SK-N-SH treated with all-trans-retinoic acid at 6 μM for 48 hours (cell line): ENCODE measurements at regions not wholly inside any gene's neighbourhood (a gene's known extent, or its start where the extent isn't known, plus 50 kb on each side); places are given as distances from the start of the nearest gene placed in this dataset.

Source experiments
- ATAC-seq: fragments of 200-7000 bp; cut with Tn5 transposase; 3 replicates; pipeline ENCODE4 v1.9.1; 2020; ENCODE audit warnings: mild to moderate bottlenecking, moderate library complexity
- ARNTL ChIP-seq: fragments of 450-650 bp; formaldehyde crosslinking; IDR thresholded peaks from 2 replicates; pipeline ENCODE4 v1.5.0; 2020; ENCODE audit warnings: low read depth, mild to moderate bottlenecking, moderate library complexity, borderline replicate concordance
- BACH2 ChIP-seq: fragments of 250-450 bp; sonication (Bioruptor Pico); IDR thresholded peaks from 2 replicates; pipeline ENCODE4 v1.9.0; 2021; ENCODE audit warnings: mild to moderate bottlenecking, borderline replicate concordance
- CSDC2 ChIP-seq: fragments of 250-450 bp; sonication (Bioruptor Pico); IDR thresholded peaks from 2 replicates; pipeline ENCODE4 v1.5.0; 2020; ENCODE audit warnings: mild to moderate bottlenecking, moderate library complexity
- CSRNP3 ChIP-seq: fragments of 250-450 bp; sonication (Bioruptor Pico); IDR thresholded peaks from 2 replicates; pipeline ENCODE4 v1.5.1; 2021; ENCODE audit warnings: mild to moderate bottlenecking, moderate library complexity
- ESRRG ChIP-seq: fragments of 250-450 bp; sonication (Bioruptor Pico); IDR thresholded peaks from 2 replicates; pipeline ENCODE4 v1.6.1; 2021; ENCODE audit warnings: mild to moderate bottlenecking
- GLIS3 ChIP-seq: fragments of 250-450 bp; sonication (Bioruptor Pico); IDR thresholded peaks from 2 replicates; pipeline ENCODE4 v1.5.0; 2020; ENCODE audit warnings: mild to moderate bottlenecking, moderate library complexity
- ISL1 ChIP-seq: fragments of 250-450 bp; sonication (Bioruptor Pico); IDR thresholded peaks from 2 replicates; pipeline ENCODE4 v2.1.2; 2022; ENCODE audit warnings: mild to moderate bottlenecking, moderate library complexity
- OSR1 ChIP-seq: fragments of 250-450 bp; sonication (Bioruptor Pico); IDR thresholded peaks from 2 replicates; pipeline ENCODE4 v1.8.0; 2022; ENCODE audit warnings: moderate library complexity, mild to moderate bottlenecking, inconsistent platforms
- POU6F1 ChIP-seq: fragments of 250-450 bp; sonication (Bioruptor Pico); IDR thresholded peaks from 2 replicates; pipeline ENCODE4 v1.8.0; 2021; ENCODE audit warnings: low read depth, mild to moderate bottlenecking, moderate library complexity, borderline replicate concordance
- PPARA ChIP-seq: fragments of 250-450 bp; sonication (Bioruptor Pico); IDR thresholded peaks from 2 replicates; pipeline ENCODE4 v1.5.0; 2020; ENCODE audit warnings: mild to moderate bottlenecking, borderline replicate concordance
- RARB ChIP-seq: fragments of 250-450 bp; sonication (Bioruptor Pico); IDR thresholded peaks from 2 replicates; pipeline ENCODE4 v1.8.0; 2021; ENCODE audit warnings: mild to moderate bottlenecking, moderate library complexity
- SNAI2 ChIP-seq: fragments of 250-450 bp; sonication (Bioruptor Pico); IDR thresholded peaks from 2 replicates; pipeline ENCODE4 v1.5.0; 2020; ENCODE audit warnings: mild to moderate bottlenecking, moderate library complexity
- TCF4 ChIP-seq: fragments of 250-450 bp; sonication (Bioruptor Pico); IDR thresholded peaks from 2 replicates; pipeline ENCODE4 v1.8.0; 2021; ENCODE audit warnings: mild to moderate bottlenecking, moderate library complexity, borderline replicate concordance
- TOX ChIP-seq: fragments of 250-450 bp; sonication (Bioruptor Pico); IDR thresholded peaks from 2 replicates; pipeline ENCODE4 v1.8.0; 2021; ENCODE audit warnings: mild to moderate bottlenecking, moderate library complexity, borderline replicate concordance
- ZC3H10 ChIP-seq: fragments of 250-450 bp; sonication (Bioruptor Pico); IDR thresholded peaks from 2 replicates; pipeline ENCODE4 v1.5.1; 2021; ENCODE audit warnings: mild to moderate bottlenecking, moderate library complexity
- ZFP3 ChIP-seq: fragments of 250-450 bp; sonication (Bioruptor Pico); IDR thresholded peaks from 2 replicates; pipeline ENCODE4 v1.5.0; 2020; ENCODE audit warnings: mild to moderate bottlenecking, moderate library complexity
- ZFP30 ChIP-seq: fragments of 450-650 bp; formaldehyde crosslinking; IDR thresholded peaks from 2 replicates; pipeline ENCODE4 v1.5.0; 2022; ENCODE audit warnings: mild to moderate bottlenecking, moderate library complexity
- ZNF565 ChIP-seq: fragments of 450-650 bp; formaldehyde crosslinking; conservative IDR thresholded peaks from 2 replicates; pipeline ENCODE4 v1.5.0; 2020; ENCODE audit warnings: low read depth, mild to moderate bottlenecking, moderate library complexity
- ZNF70 ChIP-seq: fragments of 450-650 bp; formaldehyde crosslinking; IDR thresholded peaks from 2 replicates; pipeline ENCODE4 v1.5.0; 2020; ENCODE audit warnings: mild to moderate bottlenecking, moderate library complexity
- TF ChIP-seq, protein P1 (sequence below): fragments of 250-450 bp; sonication (Bioruptor Pico); IDR thresholded peaks from 2 replicates; pipeline ENCODE4 v1.5.1; 2020; ENCODE audit warnings: low read depth, mild to moderate bottlenecking, moderate library complexity
- TF ChIP-seq, protein P2 (sequence below): fragments of 250-450 bp; sonication (Bioruptor Pico); IDR thresholded peaks from 2 replicates; pipeline ENCODE4 v1.8.0; 2020; ENCODE audit warnings: mild to moderate bottlenecking, moderate library complexity, borderline replicate concordance
- TF ChIP-seq, protein P3 (sequence below): fragments of 250-450 bp; sonication (Bioruptor Pico); IDR thresholded peaks from 2 replicates; pipeline ENCODE4 v1.5.0; 2020; ENCODE audit warnings: mild to moderate bottlenecking, moderate library complexity

DNA sequence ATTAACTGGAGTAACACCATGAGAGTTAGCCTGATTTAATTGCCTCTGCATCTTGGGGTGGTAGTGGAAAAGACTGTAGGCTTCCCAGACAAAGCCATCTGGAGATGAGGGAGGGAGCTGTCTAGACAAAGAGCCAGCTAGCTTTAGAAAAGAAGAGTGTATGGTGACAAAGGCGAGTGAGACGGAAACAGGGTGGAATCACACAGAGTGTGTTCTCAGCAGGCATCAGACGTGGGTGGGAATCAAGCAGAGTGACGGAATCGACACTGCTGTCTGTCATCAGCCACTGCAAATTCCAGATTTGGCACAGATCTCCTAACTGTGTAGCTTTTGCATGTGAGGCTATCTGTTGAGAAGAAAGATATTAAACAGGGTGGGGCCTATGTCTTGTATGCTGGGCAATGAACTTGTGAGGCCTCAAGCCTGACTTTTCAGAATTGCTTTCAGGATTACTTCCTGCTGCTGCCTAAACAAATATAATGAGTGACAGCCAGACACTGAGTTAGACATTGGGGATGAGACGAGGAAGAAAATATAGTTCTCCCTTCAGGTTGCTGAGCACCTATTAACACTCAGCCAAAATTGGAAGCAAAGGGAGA is 236.5 kb upstream of the GRIP1 start:
- no peak for ATAC-seq

GRCh38 chr12:66916189-66916588 is 237.3 kb upstream of the GRIP1 start:
- TF ChIP-seq TOX (CRISPR knock-in tag) (no peak), ARNTL (CRISPR knock-in tag) (no peak), GLIS3 (CRISPR knock-in tag) (no peak), ESRRG (no peak), RARB (CRISPR knock-in tag) (no peak), OSR1 (CRISPR knock-in tag) (no peak), ZC3H10 (CRISPR knock-in tag) (no peak), PPARA (CRISPR knock-in tag) (no peak), ISL1 (CRISPR knock-in tag) (no peak)
- TF ChIP-seq, protein P1, sequence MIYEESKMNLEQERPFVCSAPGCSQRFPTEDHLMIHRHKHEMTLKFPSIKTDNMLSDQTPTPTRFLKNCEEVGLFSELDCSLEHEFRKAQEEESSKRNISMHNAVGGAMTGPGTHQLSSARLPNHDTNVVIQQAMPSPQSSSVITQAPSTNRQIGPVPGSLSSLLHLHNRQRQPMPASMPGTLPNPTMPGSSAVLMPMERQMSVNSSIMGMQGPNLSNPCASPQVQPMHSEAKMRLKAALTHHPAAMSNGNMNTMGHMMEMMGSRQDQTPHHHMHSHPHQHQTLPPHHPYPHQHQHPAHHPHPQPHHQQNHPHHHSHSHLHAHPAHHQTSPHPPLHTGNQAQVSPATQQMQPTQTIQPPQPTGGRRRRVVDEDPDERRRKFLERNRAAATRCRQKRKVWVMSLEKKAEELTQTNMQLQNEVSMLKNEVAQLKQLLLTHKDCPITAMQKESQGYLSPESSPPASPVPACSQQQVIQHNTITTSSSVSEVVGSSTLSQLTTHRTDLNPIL (CRISPR knock-in tag), result no peak
- no peak for ATAC-seq

More for the DNA sequence above, 236.5 kb upstream of the GRIP1 start:
- no peak for TF ChIP-seq ZFP3 (CRISPR knock-in tag)
- TF ChIP-seq TCF4 (CRISPR knock-in tag), result no peak
- no peak for TF ChIP-seq ZC3H10 (CRISPR knock-in tag)
- no peak for TF ChIP-seq SNAI2
- no peak for TF ChIP-seq GLIS3 (CRISPR knock-in tag)
- no peak for TF ChIP-seq BACH2 (CRISPR knock-in tag)
- TF ChIP-seq POU6F1 (CRISPR knock-in tag), result no peak
- no peak for TF ChIP-seq ISL1 (CRISPR knock-in tag)
- TF ChIP-seq, protein P2, sequence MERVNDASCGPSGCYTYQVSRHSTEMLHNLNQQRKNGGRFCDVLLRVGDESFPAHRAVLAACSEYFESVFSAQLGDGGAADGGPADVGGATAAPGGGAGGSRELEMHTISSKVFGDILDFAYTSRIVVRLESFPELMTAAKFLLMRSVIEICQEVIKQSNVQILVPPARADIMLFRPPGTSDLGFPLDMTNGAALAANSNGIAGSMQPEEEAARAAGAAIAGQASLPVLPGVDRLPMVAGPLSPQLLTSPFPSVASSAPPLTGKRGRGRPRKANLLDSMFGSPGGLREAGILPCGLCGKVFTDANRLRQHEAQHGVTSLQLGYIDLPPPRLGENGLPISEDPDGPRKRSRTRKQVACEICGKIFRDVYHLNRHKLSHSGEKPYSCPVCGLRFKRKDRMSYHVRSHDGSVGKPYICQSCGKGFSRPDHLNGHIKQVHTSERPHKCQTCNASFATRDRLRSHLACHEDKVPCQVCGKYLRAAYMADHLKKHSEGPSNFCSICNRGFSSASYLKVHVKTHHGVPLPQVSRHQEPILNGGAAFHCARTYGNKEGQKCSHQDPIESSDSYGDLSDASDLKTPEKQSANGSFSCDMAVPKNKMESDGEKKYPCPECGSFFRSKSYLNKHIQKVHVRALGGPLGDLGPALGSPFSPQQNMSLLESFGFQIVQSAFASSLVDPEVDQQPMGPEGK (CRISPR knock-in tag), result no peak
- no peak for TF ChIP-seq ZNF70 (CRISPR knock-in tag)
- no peak for TF ChIP-seq PPARA (CRISPR knock-in tag)
- no peak for TF ChIP-seq ESRRG
- TF ChIP-seq OSR1 (CRISPR knock-in tag), result no peak
- TF ChIP-seq ZFP30 (CRISPR knock-in tag), result no peak
- no peak for TF ChIP-seq RARB (CRISPR knock-in tag)
- TF ChIP-seq TOX (CRISPR knock-in tag), result no peak
- TF ChIP-seq ARNTL (CRISPR knock-in tag), result no peak
- no peak for TF ChIP-seq ZNF565 (CRISPR knock-in tag)
- TF ChIP-seq CSDC2 (CRISPR knock-in tag), result no peak

- no peak for TF ChIP-seq ISL1 (CRISPR knock-in tag)
- no peak for TF ChIP-seq ZNF70 (CRISPR knock-in tag)
- TF ChIP-seq ARNTL (CRISPR knock-in tag), result no peak
- TF ChIP-seq CSDC2 (CRISPR knock-in tag), result no peak
- TF ChIP-seq ESRRG, result no peak
- no peak for TF ChIP-seq ZNF565 (CRISPR knock-in tag)
- no peak for TF ChIP-seq SNAI2
- no peak for TF ChIP-seq POU6F1 (CRISPR knock-in tag)
- no peak for TF ChIP-seq PPARA (CRISPR knock-in tag)
- TF ChIP-seq CSRNP3 (CRISPR knock-in tag), result no peak
- TF ChIP-seq TOX (CRISPR knock-in tag), result no peak
- TF ChIP-seq, protein P3, sequence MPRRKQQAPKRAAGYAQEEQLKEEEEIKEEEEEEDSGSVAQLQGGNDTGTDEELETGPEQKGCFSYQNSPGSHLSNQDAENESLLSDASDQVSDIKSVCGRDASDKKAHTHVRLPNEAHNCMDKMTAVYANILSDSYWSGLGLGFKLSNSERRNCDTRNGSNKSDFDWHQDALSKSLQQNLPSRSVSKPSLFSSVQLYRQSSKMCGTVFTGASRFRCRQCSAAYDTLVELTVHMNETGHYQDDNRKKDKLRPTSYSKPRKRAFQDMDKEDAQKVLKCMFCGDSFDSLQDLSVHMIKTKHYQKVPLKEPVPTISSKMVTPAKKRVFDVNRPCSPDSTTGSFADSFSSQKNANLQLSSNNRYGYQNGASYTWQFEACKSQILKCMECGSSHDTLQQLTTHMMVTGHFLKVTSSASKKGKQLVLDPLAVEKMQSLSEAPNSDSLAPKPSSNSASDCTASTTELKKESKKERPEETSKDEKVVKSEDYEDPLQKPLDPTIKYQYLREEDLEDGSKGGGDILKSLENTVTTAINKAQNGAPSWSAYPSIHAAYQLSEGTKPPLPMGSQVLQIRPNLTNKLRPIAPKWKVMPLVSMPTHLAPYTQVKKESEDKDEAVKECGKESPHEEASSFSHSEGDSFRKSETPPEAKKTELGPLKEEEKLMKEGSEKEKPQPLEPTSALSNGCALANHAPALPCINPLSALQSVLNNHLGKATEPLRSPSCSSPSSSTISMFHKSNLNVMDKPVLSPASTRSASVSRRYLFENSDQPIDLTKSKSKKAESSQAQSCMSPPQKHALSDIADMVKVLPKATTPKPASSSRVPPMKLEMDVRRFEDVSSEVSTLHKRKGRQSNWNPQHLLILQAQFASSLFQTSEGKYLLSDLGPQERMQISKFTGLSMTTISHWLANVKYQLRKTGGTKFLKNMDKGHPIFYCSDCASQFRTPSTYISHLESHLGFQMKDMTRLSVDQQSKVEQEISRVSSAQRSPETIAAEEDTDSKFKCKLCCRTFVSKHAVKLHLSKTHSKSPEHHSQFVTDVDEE, result no peak
- TF ChIP-seq ZFP30 (CRISPR knock-in tag), result no peak
- no peak for TF ChIP-seq ZC3H10 (CRISPR knock-in tag)
- no peak for ATAC-seq
Observed at GRCh38 chr12:66919466-66919865, 240.6 kb upstream of the GRIP1 start.
